Type B pancreatic cell (in vitro differentiated cells): ENCODE measurements at regions not wholly inside any gene's neighbourhood (a gene's known extent, or its start where the extent isn't known, plus 50 kb on each side); places are given as distances from the start of the nearest gene placed in this dataset.

Source experiments
- DNase-seq: peaks from one replicate; pipeline ENCODE4 v3.0.0; 2021; ENCODE audit warnings: mixed read lengths; ENCODE audit not compliant: unreplicated experiment; ENCODE audit errors: extremely low spot score
- H3K27ac Mint-ChIP-seq: 2 replicates; pipeline ENCODE4 v1.8.0; 2021; ENCODE audit warnings: mild to moderate bottlenecking, mixed read lengths
- H3K27me3 Mint-ChIP-seq: 2 replicates; pipeline ENCODE4 v1.8.0; 2021; ENCODE audit warnings: mixed read lengths
- H3K36me3 Mint-ChIP-seq: 2 replicates; pipeline ENCODE4 v1.8.0; 2021; ENCODE audit warnings: mixed read lengths
- H3K4me1 Mint-ChIP-seq: one replicate; pipeline ENCODE4 v1.8.0; 2021; ENCODE audit warnings: mixed read lengths; ENCODE audit not compliant: unreplicated experiment
- H3K4me3 Mint-ChIP-seq: 2 replicates; pipeline ENCODE4 v1.8.0; 2021; ENCODE audit warnings: mild to moderate bottlenecking, mixed read lengths
- H3K9me3 Mint-ChIP-seq: 2 replicates; pipeline ENCODE4 v1.8.0; 2021; ENCODE audit warnings: mixed read lengths
- CTCF ChIP-seq: fragments of 200-600 bp; sonication (generic); conservative IDR thresholded peaks from 2 replicates; pipeline ENCODE4 v1.5.0; 2021; ENCODE audit warnings: antibody characterized with exemption, mild to moderate bottlenecking

GRCh38 chr13:31631746-31632145 lies 107.6 kb upstream of the RXFP2 start:
- Mint-ChIP-seq H3K4me3 (no peak overlapping the region), H3K27me3 (no peaks in the 10 kb centered on the region), H3K9me3 (peaks cover 9% of the 10 kb centered on the region), H3K27ac (no peak overlapping the region), H3K36me3 (no peaks in the 10 kb centered on the region), H3K4me1 (no peaks in the 10 kb centered on the region)
- no peak for TF ChIP-seq CTCF
- DNase-seq: no peak

- Mint-ChIP-seq H3K4me3 (no peak overlapping the region), H3K27me3 (no peaks in the 10 kb centered on the region), H3K36me3 (peaks cover 4% of the 10 kb centered on the region), H3K4me1 (no peaks in the 10 kb centered on the region), H3K27ac (no peak overlapping the region), H3K9me3 (peaks cover 16% of the 10 kb centered on the region)
- no peak for DNase-seq
- TF ChIP-seq CTCF: no peak
These were observed 100.7 kb upstream of the RXFP2 start for GRCh38 chr13:31638577-31638976.

GRCh38 chr13:31639443-31640163 lies 99.7 kb upstream of the RXFP2 start:
- DNase-seq: no peak
- Mint-ChIP-seq H3K36me3 (peaks cover 4% of the 10 kb centered on the region), H3K27ac (no peak overlapping the region), H3K4me1 (no peaks in the 10 kb centered on the region), H3K4me3 (no peak overlapping the region), H3K9me3 (peaks cover 16% of the 10 kb centered on the region), H3K27me3 (no peaks in the 10 kb centered on the region)
- no peak for TF ChIP-seq CTCF

- H3K4me1 Mint-ChIP-seq: no peaks in the 10 kb centered on the region
- H3K4me3 Mint-ChIP-seq: no peak overlapping the region
- no peak for TF ChIP-seq CTCF
- H3K36me3 Mint-ChIP-seq: no peaks in the 10 kb centered on the region
- H3K27me3 Mint-ChIP-seq: peaks cover 9% of the 10 kb centered on the region
- peaks cover 5% of the 10 kb centered on the region for H3K9me3 Mint-ChIP-seq
- H3K27ac Mint-ChIP-seq: no peak overlapping the region
- no peak for DNase-seq
These were observed 89.6 kb upstream of the RXFP2 start for GRCh38 chr13:31649766-31650165.

GRCh38 chr13:31653730-31654129 lies 85.6 kb upstream of the RXFP2 start:
- H3K36me3 Mint-ChIP-seq: no peaks in the 10 kb centered on the region
- peaks cover 12% of the 10 kb centered on the region for H3K9me3 Mint-ChIP-seq
- DNase-seq: no peak
- no peak overlapping the region for H3K27ac Mint-ChIP-seq
- H3K4me1 Mint-ChIP-seq: no peaks in the 10 kb centered on the region
- H3K4me3 Mint-ChIP-seq: no peak overlapping the region
- no peak for TF ChIP-seq CTCF
- no peaks in the 10 kb centered on the region for H3K27me3 Mint-ChIP-seq
